ENCODE measurements at regions not wholly inside any gene's neighbourhood (a gene's known extent, or its start where the extent isn't known, plus 50 kb on each side); places are given as distances from the start of the nearest gene placed in this dataset.

- no peak overlapping the region for H3K27ac ChIP-seq
- no peaks in the 10 kb centered on the region for H3K36me3 ChIP-seq
- WGBS, 2 donors = 66 to 74% methylated on average over 10 of the region's 10 CpGs
- no peak overlapping the region for H3K4me3 ChIP-seq
- peak in 6 of 8 donors; percentile 56 to 75 (median 63) for ATAC-seq
- intact Hi-C loops (cut with DNase I) = no loop called here
- TF ChIP-seq CTCF (IDR thresholded peaks at IDR 0.05) = peak in 4 of 9 donors; percentile 35 to 46 (median 39)
- H3K9me3 ChIP-seq = peaks cover 0 to 5% (median 0%) of the 10 kb centered on the region in 11 donors
- no peaks in the 10 kb centered on the region for H3K4me1 ChIP-seq
- H3K27me3 ChIP-seq = no peaks in the 10 kb centered on the region
- DNase-seq = peak in 1 of 2 donors; percentile 30
These were observed 83.4 kb downstream of the UCHL1 start for GRCh38 chr4:41339812-41340809.

- no peak for ATAC-seq
- intact Hi-C loops (cut with DNase I) = no loop called here
These were observed 89.8 kb downstream of the UCHL1 start for GRCh38 chr4:41346306-41347061.

GRCh38 chr4:41349021-41349420, 92.3 kb downstream of the UCHL1 start:
- peaks cover 0 to 3% (median 0%) of the 10 kb centered on the region in 11 donors for H3K9me3 ChIP-seq
- ATAC-seq (no peak), DNase-seq (no peak)
- H3K4me3 ChIP-seq = no peak overlapping the region
- H3K27me3 ChIP-seq = no peaks in the 10 kb centered on the region
- no peak for TF ChIP-seq CTCF (IDR thresholded peaks at IDR 0.05)
- no peak overlapping the region for H3K27ac ChIP-seq
- no peaks in the 10 kb centered on the region for H3K4me1 ChIP-seq
- intact Hi-C loops (cut with DNase I) = no loop called here
- H3K36me3 ChIP-seq = no peaks in the 10 kb centered on the region

More at GRCh38 chr4:41346306-41347061, 89.8 kb downstream of the UCHL1 start:
- DNase-seq = no peak
- Histone ChIP-seq H3K36me3 (no peaks in the 10 kb centered on the region), H3K27me3 (no peaks in the 10 kb centered on the region), H3K27ac (no peak overlapping the region), H3K9me3 (peaks cover 0 to 5% (median 0%) of the 10 kb centered on the region in 11 donors), H3K4me3 (no peak overlapping the region), H3K4me1 (no peaks in the 10 kb centered on the region)
- 84 to 91% methylated on average over 3 of the region's 3 CpGs for WGBS, 2 donors
- TF ChIP-seq CTCF (IDR thresholded peaks at IDR 0.05) = no peak
